ENCODE measurements at regions not wholly inside any gene's neighbourhood (a gene's known extent, or its start where the extent isn't known, plus 50 kb on each side); places are given as distances from the start of the nearest gene placed in this dataset.

- no peaks in the 10 kb centered on the region for H3K36me3 ChIP-seq (ENCODE audit: control insufficient read depth, insufficient read depth, low read length)
- H3K18ac ChIP-seq (ENCODE audit: low read length): no peak overlapping the region
- H2BK120ac ChIP-seq (ENCODE audit: low read depth, low read length): no peak overlapping the region
- no peak overlapping the region for H2BK5ac ChIP-seq (ENCODE audit: low read length)
- H2BK15ac ChIP-seq (replicated peaks; ENCODE audit: low read depth): no peak overlapping the region
- no peak overlapping the region for H3K4me3 ChIP-seq (ENCODE audit: low read length)
- no peak overlapping the region for H2AK5ac ChIP-seq (ENCODE audit: low read length)
- H3K56ac ChIP-seq (ENCODE audit: low read length): no peak overlapping the region
- H3K4ac ChIP-seq (ENCODE audit: low read depth, low read length): no peak overlapping the region
- no peak overlapping the region for H4K5ac ChIP-seq (ENCODE audit: low read length)
- H3K79me1 ChIP-seq (ENCODE audit: low read length): no peaks in the 10 kb centered on the region
- H4K8ac ChIP-seq (ENCODE audit: low read depth, low read length): no peak overlapping the region
- H3K23ac ChIP-seq (ENCODE audit: low read length): no peak overlapping the region
- H3K4me2 ChIP-seq (ENCODE audit: low read length): no peak overlapping the region
- H3K9ac ChIP-seq (ENCODE audit: low read length): no peak overlapping the region
- no peaks in the 10 kb centered on the region for H3K79me2 ChIP-seq (ENCODE audit: control insufficient read depth, insufficient read depth, low read length)
- peaks cover 4% of the 10 kb centered on the region for H3K4me1 ChIP-seq (ENCODE audit: control insufficient read depth, low read depth, low read length)
- no peak for DNase-seq
- H3K27ac ChIP-seq (ENCODE audit: low read depth, low read length): no peak overlapping the region
- no CpG with 5 or more reads among the region's 3 CpGs for WGBS (ENCODE audit: extremely low coverage, insufficient coverage, low lambda C conversion rate)
- H3K27me3 ChIP-seq (ENCODE audit: insufficient read depth, low read length, poor library complexity): no peaks in the 10 kb centered on the region
These were observed 196.0 kb downstream of the CDH7 start for GRCh38 chr18:65946777-65947176.

- H3K4me2 ChIP-seq (ENCODE audit: low read length): no peak overlapping the region
- H2BK120ac ChIP-seq (ENCODE audit: low read depth, low read length): no peak overlapping the region
- H3K4me1 ChIP-seq (ENCODE audit: control insufficient read depth, low read depth, low read length): peaks cover 4% of the 10 kb centered on the region
- H3K23ac ChIP-seq (ENCODE audit: low read length): no peak overlapping the region
- H4K5ac ChIP-seq (ENCODE audit: low read length): no peak overlapping the region
- H3K4me3 ChIP-seq (ENCODE audit: low read length): no peak overlapping the region
- no peak overlapping the region for H2BK15ac ChIP-seq (replicated peaks; ENCODE audit: low read depth)
- no peak overlapping the region for H3K4ac ChIP-seq (ENCODE audit: low read depth, low read length)
- no peaks in the 10 kb centered on the region for H3K36me3 ChIP-seq (ENCODE audit: control insufficient read depth, insufficient read depth, low read length)
- H2AK5ac ChIP-seq (ENCODE audit: low read length): no peak overlapping the region
- H3K79me2 ChIP-seq (ENCODE audit: control insufficient read depth, insufficient read depth, low read length): no peaks in the 10 kb centered on the region
- no peak for DNase-seq
- H3K56ac ChIP-seq (ENCODE audit: low read length): no peak overlapping the region
- H3K27ac ChIP-seq (ENCODE audit: low read depth, low read length): no peak overlapping the region
- no peak overlapping the region for H4K8ac ChIP-seq (ENCODE audit: low read depth, low read length)
- H3K9ac ChIP-seq (ENCODE audit: low read length): no peak overlapping the region
- peak overlapping the region; percentile 31 for H3K18ac ChIP-seq (ENCODE audit: low read length)
- H3K79me1 ChIP-seq (ENCODE audit: low read length): no peaks in the 10 kb centered on the region
- peak overlapping the region; percentile 51 for H2BK5ac ChIP-seq (ENCODE audit: low read length)
- no peaks in the 10 kb centered on the region for H3K27me3 ChIP-seq (ENCODE audit: insufficient read depth, low read length, poor library complexity)
- no CpG with 5 or more reads among the region's 3 CpGs for WGBS (ENCODE audit: extremely low coverage, insufficient coverage, low lambda C conversion rate)
These were observed 192.5 kb downstream of the CDH7 start for GRCh38 chr18:65943268-65943667.

GRCh38 chr18:65942854-65943253, 192.0 kb downstream of the CDH7 start:
- H3K79me1 ChIP-seq (ENCODE audit: low read length): no peaks in the 10 kb centered on the region
- no peak overlapping the region for H3K9ac ChIP-seq (ENCODE audit: low read length)
- H3K4me1 ChIP-seq (ENCODE audit: control insufficient read depth, low read depth, low read length): peaks cover 4% of the 10 kb centered on the region
- no peak overlapping the region for H2BK120ac ChIP-seq (ENCODE audit: low read depth, low read length)
- no peak overlapping the region for H2BK15ac ChIP-seq (replicated peaks; ENCODE audit: low read depth)
- H3K36me3 ChIP-seq (ENCODE audit: control insufficient read depth, insufficient read depth, low read length): no peaks in the 10 kb centered on the region
- no peak overlapping the region for H3K4ac ChIP-seq (ENCODE audit: low read depth, low read length)
- H3K27ac ChIP-seq (ENCODE audit: low read depth, low read length): no peak overlapping the region
- H3K79me2 ChIP-seq (ENCODE audit: control insufficient read depth, insufficient read depth, low read length): no peaks in the 10 kb centered on the region
- H4K5ac ChIP-seq (ENCODE audit: low read length): no peak overlapping the region
- H3K56ac ChIP-seq (ENCODE audit: low read length): no peak overlapping the region
- H3K4me3 ChIP-seq (ENCODE audit: low read length): no peak overlapping the region
- no peak overlapping the region for H3K23ac ChIP-seq (ENCODE audit: low read length)
- no peak overlapping the region for H3K18ac ChIP-seq (ENCODE audit: low read length)
- no peak overlapping the region for H3K4me2 ChIP-seq (ENCODE audit: low read length)
- no peak overlapping the region for H4K8ac ChIP-seq (ENCODE audit: low read depth, low read length)
- H2AK5ac ChIP-seq (ENCODE audit: low read length): no peak overlapping the region
- no peak for DNase-seq
- WGBS (ENCODE audit: extremely low coverage, insufficient coverage, low lambda C conversion rate): no CpG with 5 or more reads among the region's 1 CpG
- no peaks in the 10 kb centered on the region for H3K27me3 ChIP-seq (ENCODE audit: insufficient read depth, low read length, poor library complexity)
- H2BK5ac ChIP-seq (ENCODE audit: low read length): no peak overlapping the region

DNA sequence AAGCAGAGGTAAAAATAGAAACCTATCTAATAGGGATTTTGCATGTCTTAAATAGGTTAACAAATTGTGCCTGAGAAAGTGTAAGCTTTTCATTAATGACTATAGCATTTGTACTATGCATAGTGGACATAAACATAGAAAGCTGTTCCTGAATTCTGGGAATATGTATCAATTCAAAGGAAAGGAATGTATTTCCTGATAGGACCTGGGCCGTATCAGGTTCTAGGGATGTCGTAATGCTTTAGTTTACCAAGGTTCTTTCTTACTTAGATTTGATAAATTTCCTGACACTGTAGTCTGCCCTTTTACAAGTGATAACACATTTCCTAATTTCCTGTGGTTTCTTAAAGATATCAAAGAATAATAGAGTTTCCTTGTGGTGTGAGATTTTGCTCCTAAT, 191.3 kb downstream of the CDH7 start:
- no peak overlapping the region for H2BK120ac ChIP-seq (ENCODE audit: low read depth, low read length)
- H3K79me2 ChIP-seq (ENCODE audit: control insufficient read depth, insufficient read depth, low read length): no peaks in the 10 kb centered on the region
- H3K4ac ChIP-seq (ENCODE audit: low read depth, low read length): no peak overlapping the region
- H3K79me1 ChIP-seq (ENCODE audit: low read length): no peaks in the 10 kb centered on the region
- H2BK5ac ChIP-seq (ENCODE audit: low read length): no peak overlapping the region
- H3K4me1 ChIP-seq (ENCODE audit: control insufficient read depth, low read depth, low read length): peaks cover 4% of the 10 kb centered on the region
- no peaks in the 10 kb centered on the region for H3K36me3 ChIP-seq (ENCODE audit: control insufficient read depth, insufficient read depth, low read length)
- WGBS (ENCODE audit: extremely low coverage, insufficient coverage, low lambda C conversion rate): no CpG with 5 or more reads among the region's 2 CpGs
- H4K5ac ChIP-seq (ENCODE audit: low read length): no peak overlapping the region
- H3K27ac ChIP-seq (ENCODE audit: low read depth, low read length): no peak overlapping the region
- no peak overlapping the region for H3K23ac ChIP-seq (ENCODE audit: low read length)
- no peak overlapping the region for H2AK5ac ChIP-seq (ENCODE audit: low read length)
- H3K4me3 ChIP-seq (ENCODE audit: low read length): no peak overlapping the region
- H3K27me3 ChIP-seq (ENCODE audit: insufficient read depth, low read length, poor library complexity): no peaks in the 10 kb centered on the region
- H3K18ac ChIP-seq (ENCODE audit: low read length): no peak overlapping the region
- no peak overlapping the region for H3K9ac ChIP-seq (ENCODE audit: low read length)
- no peak overlapping the region for H2BK15ac ChIP-seq (replicated peaks; ENCODE audit: low read depth)
- no peak for DNase-seq
- H4K8ac ChIP-seq (ENCODE audit: low read depth, low read length): no peak overlapping the region
- H3K56ac ChIP-seq (ENCODE audit: low read length): no peak overlapping the region
- no peak overlapping the region for H3K4me2 ChIP-seq (ENCODE audit: low read length)

DNA sequence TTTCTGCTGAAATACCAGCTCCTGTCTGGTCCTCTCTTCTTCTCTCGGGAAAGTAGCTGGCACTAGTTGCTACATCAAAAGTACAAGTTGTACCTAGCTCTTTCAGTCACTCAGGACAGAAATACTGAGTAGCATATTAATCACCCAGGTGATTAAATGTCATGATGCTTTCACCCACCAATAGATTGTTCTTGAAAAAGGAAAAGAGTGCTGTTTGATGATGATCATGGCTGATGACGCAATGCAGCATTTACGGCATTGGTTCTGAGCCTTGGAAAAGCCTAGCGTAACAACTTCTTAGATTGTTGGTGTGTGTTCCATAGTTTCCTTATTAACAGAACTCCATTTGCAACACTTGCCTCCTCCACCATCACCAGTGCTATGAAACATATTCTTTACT, 190.7 kb downstream of the CDH7 start:
- H3K79me2 ChIP-seq (ENCODE audit: control insufficient read depth, insufficient read depth, low read length): no peaks in the 10 kb centered on the region
- no CpG with 5 or more reads among the region's 4 CpGs for WGBS (ENCODE audit: extremely low coverage, insufficient coverage, low lambda C conversion rate)

More for the DNA sequence above, 190.7 kb downstream of the CDH7 start:
- Histone ChIP-seq H2BK120ac (ENCODE audit: low read depth, low read length) (peak overlapping the region; percentile 45), H4K5ac (ENCODE audit: low read length) (no peak overlapping the region), H3K27me3 (ENCODE audit: insufficient read depth, low read length, poor library complexity) (no peaks in the 10 kb centered on the region), H3K36me3 (ENCODE audit: control insufficient read depth, insufficient read depth, low read length) (no peaks in the 10 kb centered on the region), H3K4me2 (ENCODE audit: low read length) (no peak overlapping the region), H2BK5ac (ENCODE audit: low read length) (peak overlapping the region; percentile 51), H3K27ac (ENCODE audit: low read depth, low read length) (no peak overlapping the region), H2BK15ac (replicated peaks; ENCODE audit: low read depth) (peak overlapping the region; percentile 19), H3K18ac (ENCODE audit: low read length) (peak overlapping the region; percentile 90), H3K4me1 (ENCODE audit: control insufficient read depth, low read depth, low read length) (peaks cover 2% of the 10 kb centered on the region), H3K4me3 (ENCODE audit: low read length) (no peak overlapping the region), H2AK5ac (ENCODE audit: low read length) (no peak overlapping the region), H3K9ac (ENCODE audit: low read length) (no peak overlapping the region), H3K23ac (ENCODE audit: low read length) (no peak overlapping the region), H3K79me1 (ENCODE audit: low read length) (no peaks in the 10 kb centered on the region), H4K8ac (ENCODE audit: low read depth, low read length) (no peak overlapping the region), H3K56ac (ENCODE audit: low read length) (peak overlapping the region; percentile 17), H3K4ac (ENCODE audit: low read depth, low read length) (no peak overlapping the region)
- DNase-seq: no peak

Data from mesendoderm (in vitro differentiated cells).